ENCODE measurements at regions not wholly inside any gene's neighbourhood (a gene's known extent, or its start where the extent isn't known, plus 50 kb on each side); places are given as distances from the start of the nearest gene placed in this dataset.

GRCh38 chr17:12590417-12590816, 75.3 kb upstream of the MYOCD start:
- intact Hi-C loops (cut with DNase I), result no loop called here
- Histone ChIP-seq H3K9me3 (no peaks in the 10 kb centered on the region), H3K4me1 (no peaks in the 10 kb centered on the region), H3K4me3 (no peak overlapping the region), H3K27ac (no peak overlapping the region), H3K27me3 (no peaks in the 10 kb centered on the region), H3K36me3 (no peaks in the 10 kb centered on the region)
- DNase-seq, result no peak
- no peak for TF ChIP-seq POLR2A (IDR thresholded peaks at IDR 0.05)
- TF ChIP-seq EP300 (IDR thresholded peaks at IDR 0.05), result no peak
- no peak for TF ChIP-seq POLR2AphosphoS5 (IDR thresholded peaks at IDR 0.05)
- no peak for TF ChIP-seq CTCF (IDR thresholded peaks at IDR 0.05)
- WGBS, 2 donors, result 92 to 93% methylated on average over 10 of the region's 10 CpGs

GRCh38 chr17:12591021-12591735, 74.5 kb upstream of the MYOCD start:
- no peaks in the 10 kb centered on the region for H3K4me1 ChIP-seq
- H3K9me3 ChIP-seq, result no peaks in the 10 kb centered on the region
- no peaks in the 10 kb centered on the region for H3K27me3 ChIP-seq
- DNase-seq, result no peak
- H3K27ac ChIP-seq, result no peak overlapping the region
- WGBS, 2 donors, result 71 to 84% methylated on average over 7 of the region's 7 CpGs
- intact Hi-C loops (cut with DNase I), result no loop called here
- no peaks in the 10 kb centered on the region for H3K36me3 ChIP-seq
- H3K4me3 ChIP-seq, result no peak overlapping the region
- TF ChIP-seq CTCF (IDR thresholded peaks at IDR 0.05) (no peak), POLR2AphosphoS5 (IDR thresholded peaks at IDR 0.05) (no peak), EP300 (IDR thresholded peaks at IDR 0.05) (no peak), POLR2A (IDR thresholded peaks at IDR 0.05) (no peak)

GRCh38 chr17:12592941-12593340, 72.7 kb upstream of the MYOCD start:
- H3K9me3 ChIP-seq, result no peaks in the 10 kb centered on the region
- 65 to 85% methylated on average over 3 of the region's 3 CpGs for WGBS, 2 donors
- H3K27me3 ChIP-seq, result no peaks in the 10 kb centered on the region
- H3K27ac ChIP-seq, result no peak overlapping the region
- TF ChIP-seq CTCF (IDR thresholded peaks at IDR 0.05), result no peak
- TF ChIP-seq EP300 (IDR thresholded peaks at IDR 0.05), result no peak
- TF ChIP-seq POLR2A (IDR thresholded peaks at IDR 0.05), result no peak
- TF ChIP-seq POLR2AphosphoS5 (IDR thresholded peaks at IDR 0.05), result no peak
- intact Hi-C loops (cut with DNase I), result no loop called here
- H3K36me3 ChIP-seq, result no peaks in the 10 kb centered on the region
- H3K4me3 ChIP-seq, result no peak overlapping the region
- no peaks in the 10 kb centered on the region for H3K4me1 ChIP-seq
- no peak for DNase-seq

GRCh38 chr17:12596961-12597360, 68.7 kb upstream of the MYOCD start:
- no peak for TF ChIP-seq EP300 (IDR thresholded peaks at IDR 0.05)
- TF ChIP-seq POLR2AphosphoS5 (IDR thresholded peaks at IDR 0.05), result no peak
- no peak for TF ChIP-seq CTCF (IDR thresholded peaks at IDR 0.05)
- TF ChIP-seq POLR2A (IDR thresholded peaks at IDR 0.05), result no peak
- H3K36me3 ChIP-seq, result no peaks in the 10 kb centered on the region
- 97% methylated on average over 11 of the region's 11 CpGs for WGBS, 2 donors
- H3K27ac ChIP-seq, result no peak overlapping the region
- DNase-seq, result no peak
- no peaks in the 10 kb centered on the region for H3K4me1 ChIP-seq
- no peak overlapping the region for H3K4me3 ChIP-seq
- H3K9me3 ChIP-seq, result no peaks in the 10 kb centered on the region
- no peaks in the 10 kb centered on the region for H3K27me3 ChIP-seq
- intact Hi-C loops (cut with DNase I), result no loop called here

GRCh38 chr17:12597895-12598294, 67.8 kb upstream of the MYOCD start:
- intact Hi-C loops (cut with DNase I), result no loop called here
- Histone ChIP-seq H3K4me3 (no peak overlapping the region), H3K9me3 (no peaks in the 10 kb centered on the region), H3K27me3 (no peaks in the 10 kb centered on the region), H3K27ac (no peak overlapping the region), H3K36me3 (no peaks in the 10 kb centered on the region), H3K4me1 (no peaks in the 10 kb centered on the region)
- no peak for DNase-seq
- WGBS, 2 donors, result 93 to 94% methylated on average over 3 of the region's 3 CpGs
- TF ChIP-seq POLR2A (IDR thresholded peaks at IDR 0.05) (no peak), EP300 (IDR thresholded peaks at IDR 0.05) (no peak), POLR2AphosphoS5 (IDR thresholded peaks at IDR 0.05) (no peak), CTCF (IDR thresholded peaks at IDR 0.05) (no peak)
